ENCODE measurements at regions not wholly inside any gene's neighbourhood (a gene's known extent, or its start where the extent isn't known, plus 50 kb on each side); places are given as distances from the start of the nearest gene placed in this dataset.
A peak's percentile ranks its signal among the peaks of the same experiment; 100 is the strongest.

GRCh38 chr6:166728884-166729530, 102.0 kb upstream of the RPS6KA2 start:
- Histone ChIP-seq H3K27me3 (ENCODE audit: low read depth) (no peaks in the 10 kb centered on the region), H3K27ac (no peak overlapping the region), H3K9me3 (no peaks in the 10 kb centered on the region), H3K36me3 (no peaks in the 10 kb centered on the region), H3K4me3 (no peak overlapping the region), H3K4me1 (no peaks in the 10 kb centered on the region)
- TF ChIP-seq CTCF (IDR thresholded peaks at IDR 0.05): no peak
- ATAC-seq (peak in 1 of 2 donors; percentile 48), DNase-seq (no peak)
- intact Hi-C loops (cut with DNase I): no loop called here

GRCh38 chr6:166726201-166726600, 99.2 kb upstream of the RPS6KA2 start:
- intact Hi-C loops (cut with DNase I): no loop called here

GRCh38 chr6:166725571-166725970, 98.5 kb upstream of the RPS6KA2 start:
- H3K27ac ChIP-seq: no peak overlapping the region
- H3K4me3 ChIP-seq: no peak overlapping the region
- H3K36me3 ChIP-seq: no peaks in the 10 kb centered on the region
- TF ChIP-seq CTCF (IDR thresholded peaks at IDR 0.05): no peak
- H3K4me1 ChIP-seq: no peaks in the 10 kb centered on the region
- H3K9me3 ChIP-seq: no peaks in the 10 kb centered on the region
- no peaks in the 10 kb centered on the region for H3K27me3 ChIP-seq (ENCODE audit: low read depth)
- ATAC-seq: no peak
- intact Hi-C loops (cut with DNase I): no loop called here
- DNase-seq: no peak

More at GRCh38 chr6:166726201-166726600, 99.2 kb upstream of the RPS6KA2 start:
- Histone ChIP-seq H3K9me3 (no peaks in the 10 kb centered on the region), H3K4me1 (no peaks in the 10 kb centered on the region), H3K27me3 (ENCODE audit: low read depth) (no peaks in the 10 kb centered on the region), H3K27ac (no peak overlapping the region), H3K36me3 (no peaks in the 10 kb centered on the region), H3K4me3 (no peak overlapping the region)
- DNase-seq (no peak), ATAC-seq (no peak)
- no peak for TF ChIP-seq CTCF (IDR thresholded peaks at IDR 0.05)

DNA sequence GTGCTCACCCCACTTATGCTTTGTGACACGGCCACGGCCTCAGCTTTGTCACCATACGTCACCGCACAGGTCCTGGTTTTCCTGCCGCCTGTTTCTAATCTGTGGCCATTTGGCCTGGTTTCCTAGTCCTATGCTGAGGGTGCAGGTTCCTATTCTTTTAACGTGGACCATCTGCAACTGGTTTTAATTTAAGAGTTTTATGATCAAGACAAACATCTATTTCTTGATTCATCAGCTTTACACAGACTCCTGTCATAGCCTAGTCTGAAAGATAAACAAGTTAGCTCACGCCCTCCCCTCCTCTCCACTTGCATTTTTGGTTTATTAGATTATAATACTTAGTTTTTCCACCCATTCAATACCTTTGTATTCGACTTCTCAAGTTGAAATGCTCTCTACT, 97.5 kb upstream of the RPS6KA2 start:
- Histone ChIP-seq H3K9me3 (no peaks in the 10 kb centered on the region), H3K27ac (no peak overlapping the region), H3K4me1 (no peaks in the 10 kb centered on the region), H3K27me3 (ENCODE audit: low read depth) (no peaks in the 10 kb centered on the region), H3K36me3 (no peaks in the 10 kb centered on the region), H3K4me3 (no peak overlapping the region)
- DNase-seq (no peak), ATAC-seq (no peak)
- TF ChIP-seq CTCF (IDR thresholded peaks at IDR 0.05): no peak
- intact Hi-C loops (cut with DNase I): no loop called here

DNA sequence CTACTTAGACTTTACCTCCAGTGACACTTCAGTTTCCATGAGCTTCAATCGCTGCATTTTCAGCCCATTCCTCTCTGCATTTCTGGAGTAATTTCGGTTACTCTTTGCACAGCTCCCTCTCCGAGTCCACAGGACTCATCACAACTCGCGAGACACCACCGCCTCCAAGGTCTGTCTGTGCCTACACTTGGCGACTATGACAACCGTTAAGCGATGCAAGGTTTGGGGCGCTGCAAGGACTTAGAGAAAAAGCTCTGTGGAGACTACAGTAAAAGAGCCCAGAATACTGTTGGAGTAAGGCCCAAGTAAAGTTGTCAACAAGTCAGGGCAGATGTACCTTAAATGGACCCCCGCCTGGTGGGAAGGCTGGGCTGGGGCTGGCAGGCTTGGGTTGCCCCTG, 95.7 kb upstream of the RPS6KA2 start:
- Histone ChIP-seq H3K27me3 (ENCODE audit: low read depth) (no peaks in the 10 kb centered on the region), H3K27ac (no peak overlapping the region), H3K36me3 (no peaks in the 10 kb centered on the region), H3K4me1 (no peaks in the 10 kb centered on the region), H3K9me3 (no peaks in the 10 kb centered on the region), H3K4me3 (no peak overlapping the region)
- TF ChIP-seq CTCF (IDR thresholded peaks at IDR 0.05): no peak
- DNase-seq (no peak), ATAC-seq (no peak)
- intact Hi-C loops (cut with DNase I): no loop called here
